Body of pancreas (tissue), 4 donors: ENCODE measurements at regions not wholly inside any gene's neighbourhood (a gene's known extent, or its start where the extent isn't known, plus 50 kb on each side); places are given as distances from the start of the nearest gene placed in this dataset.

Experiments
- POLR2A ChIP-seq, 3 donors: fragments of 450-650 bp; IDR thresholded peaks; one replicate each; pipeline ENCODE4 v1.6.1; 2016; ENCODE audit warnings: antibody characterized with exemption in 3 of 3, mild to moderate bottlenecking in 2 of 3
- TF ChIP-seq, protein P1 (sequence below), 7 experiments: fragments of 450-650 bp in 4 of 7; fragments of 200-600 bp in 3 of 7; sonication (generic) in 3 of 7; IDR thresholded peaks; one replicate each; pipeline ENCODE4 v1.5.1; 2016 to 2019; ENCODE audit warnings: antibody characterized with exemption in 7 of 7

GRCh38 chr7:17134786-17135185 lies 163.7 kb upstream of the AHR start:
- TF ChIP-seq, protein P1, sequence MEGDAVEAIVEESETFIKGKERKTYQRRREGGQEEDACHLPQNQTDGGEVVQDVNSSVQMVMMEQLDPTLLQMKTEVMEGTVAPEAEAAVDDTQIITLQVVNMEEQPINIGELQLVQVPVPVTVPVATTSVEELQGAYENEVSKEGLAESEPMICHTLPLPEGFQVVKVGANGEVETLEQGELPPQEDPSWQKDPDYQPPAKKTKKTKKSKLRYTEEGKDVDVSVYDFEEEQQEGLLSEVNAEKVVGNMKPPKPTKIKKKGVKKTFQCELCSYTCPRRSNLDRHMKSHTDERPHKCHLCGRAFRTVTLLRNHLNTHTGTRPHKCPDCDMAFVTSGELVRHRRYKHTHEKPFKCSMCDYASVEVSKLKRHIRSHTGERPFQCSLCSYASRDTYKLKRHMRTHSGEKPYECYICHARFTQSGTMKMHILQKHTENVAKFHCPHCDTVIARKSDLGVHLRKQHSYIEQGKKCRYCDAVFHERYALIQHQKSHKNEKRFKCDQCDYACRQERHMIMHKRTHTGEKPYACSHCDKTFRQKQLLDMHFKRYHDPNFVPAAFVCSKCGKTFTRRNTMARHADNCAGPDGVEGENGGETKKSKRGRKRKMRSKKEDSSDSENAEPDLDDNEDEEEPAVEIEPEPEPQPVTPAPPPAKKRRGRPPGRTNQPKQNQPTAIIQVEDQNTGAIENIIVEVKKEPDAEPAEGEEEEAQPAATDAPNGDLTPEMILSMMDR (IDR thresholded peaks at IDR 0.05), result no peak
- no peak for TF ChIP-seq POLR2A (IDR thresholded peaks at IDR 0.05)
